RWPE1 (cell line): ENCODE measurements at regions not wholly inside any gene's neighbourhood (a gene's known extent, or its start where the extent isn't known, plus 50 kb on each side); places are given as distances from the start of the nearest gene placed in this dataset.

Experiments
- CTCF ChIA-PET: fragments of 350-600 bp; sonication (Branson Sonifier 250); formaldehyde crosslinking; extraction: SDS; loops from one replicate; lab custom pipeline; 2021; lab: Yijun Ruan, JAX
- POLR2A ChIA-PET: fragments of 400-600 bp; formaldehyde crosslinking; extraction: SDS; loops from one replicate; lab custom pipeline; 2020; ENCODE audit warnings: antibody characterized with exemption; ENCODE audit not compliant: low non-redundant PET; lab: Yijun Ruan, JAX
- DNase-seq: peaks from one replicate; pipeline ENCODE4 v3.0.0; 2012; ENCODE audit warnings: low spot score
- H3K27ac ChIP-seq: fragments of 450-650 bp; 2 replicates; pipeline ENCODE4 v1.5.1; 2017
- CTCF ChIP-seq: fragments of 450-650 bp; conservative IDR thresholded peaks from 2 replicates; pipeline ENCODE4 v1.5.1; 2017; ENCODE audit warnings: low read depth, mild to moderate bottlenecking

GRCh38 chr22:47396105-47396504 lies 633.7 kb downstream of the TBC1D22A start:
- no peak for DNase-seq
- no peak for TF ChIP-seq CTCF
- ChIA-PET CTCF (no interaction called here), POLR2A (no interaction called here)
- no peak overlapping the region for H3K27ac ChIP-seq

DNA sequence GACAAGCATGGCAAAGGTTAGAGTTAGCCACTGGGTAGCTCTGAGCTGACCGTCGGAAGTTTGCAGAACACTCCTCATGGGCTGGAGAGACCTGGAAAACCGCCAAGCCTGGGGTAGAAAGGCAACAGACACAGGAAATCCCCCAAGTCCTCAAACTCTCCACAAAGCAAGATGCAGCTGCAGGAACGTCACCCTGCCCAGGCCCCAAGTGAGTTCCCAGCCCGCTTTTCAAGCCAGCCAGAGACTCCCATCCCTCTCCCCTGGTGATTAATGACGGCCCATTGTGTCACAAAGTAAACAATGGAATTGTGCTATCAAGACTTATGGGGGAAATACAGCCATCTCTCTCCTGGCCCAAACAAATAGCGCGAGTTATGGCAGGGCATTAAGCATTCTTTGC lies 633.0 kb downstream of the TBC1D22A start:
- TF ChIP-seq CTCF: no peak
- ChIA-PET POLR2A (no interaction called here), CTCF (no interaction called here)
- no peak for DNase-seq
- no peak overlapping the region for H3K27ac ChIP-seq

GRCh38 chr22:47394504-47395440 lies 632.3 kb downstream of the TBC1D22A start:
- POLR2A ChIA-PET: no interaction called here
- CTCF ChIA-PET: interaction anchor here (0.7 kb wide), 1 partner anchor 26 kb away, joined by 3 read pairs; no protein-coding TSS in a partner anchor
- no peak for DNase-seq

DNA sequence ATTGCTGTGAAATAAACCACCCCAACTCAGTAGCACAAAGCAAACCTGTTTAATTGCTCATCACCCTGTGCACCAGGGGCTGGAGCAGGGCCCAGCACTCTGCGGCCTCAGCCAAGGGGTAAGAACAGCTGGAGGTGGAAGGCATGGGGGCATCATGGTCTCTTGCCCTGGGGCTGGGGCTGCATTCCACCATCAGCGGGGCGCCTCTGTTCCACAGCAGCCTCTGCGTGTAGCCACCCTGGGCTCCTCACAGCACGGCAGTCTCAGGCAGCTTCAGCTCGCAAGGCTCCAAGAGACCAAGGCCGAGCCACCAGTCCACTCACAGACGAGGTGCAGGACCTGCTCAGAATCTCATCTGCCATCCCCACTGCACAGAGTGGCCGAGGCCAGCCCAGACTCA lies 630.7 kb downstream of the TBC1D22A start:
- POLR2A ChIA-PET: no interaction called here
- DNase-seq: no peak
- TF ChIP-seq CTCF: no peak
- no peak overlapping the region for H3K27ac ChIP-seq
- CTCF ChIA-PET: no interaction called here

More at GRCh38 chr22:47394504-47395440, 632.3 kb downstream of the TBC1D22A start:
- H3K27ac ChIP-seq: no peak overlapping the region
- no peak for TF ChIP-seq CTCF

GRCh38 chr22:47392729-47393128 lies 630.3 kb downstream of the TBC1D22A start:
- TF ChIP-seq CTCF: no peak
- DNase-seq: no peak
- no peak overlapping the region for H3K27ac ChIP-seq
- POLR2A ChIA-PET: no interaction called here
- CTCF ChIA-PET: no interaction called here

DNA sequence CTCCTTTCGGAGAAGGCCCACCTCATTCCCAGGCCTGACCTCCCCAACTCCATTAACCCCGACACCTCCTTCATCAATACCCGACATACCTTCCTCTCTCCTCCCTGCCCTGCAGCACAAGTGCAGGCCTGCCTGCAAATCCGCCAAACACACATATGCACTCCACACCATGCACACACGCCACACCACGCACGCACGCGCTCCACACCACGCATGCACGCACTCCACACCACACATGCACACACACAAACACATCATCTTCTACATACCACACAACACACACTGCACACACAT lies 629.6 kb downstream of the TBC1D22A start:
- no peak for TF ChIP-seq CTCF
- CTCF ChIA-PET: no interaction called here
- POLR2A ChIA-PET: no interaction called here

More for the DNA sequence above, 629.6 kb downstream of the TBC1D22A start:
- H3K27ac ChIP-seq: no peak overlapping the region
- no peak for DNase-seq
